HG02840 (cell line): ENCODE measurements at regions not wholly inside any gene's neighbourhood (a gene's known extent, or its start where the extent isn't known, plus 50 kb on each side); places are given as distances from the start of the nearest gene placed in this dataset.

Experiments used
- ATAC-seq: cut with Tn5 transposase; IDR thresholded peaks from one replicate; pipeline ENCODE4 v1.9.1; 2021; ENCODE audit warnings: mild to moderate bottlenecking, moderate library complexity, moderate number of reproducible peaks; ENCODE audit not compliant: unreplicated experiment, low FRiP score

DNA sequence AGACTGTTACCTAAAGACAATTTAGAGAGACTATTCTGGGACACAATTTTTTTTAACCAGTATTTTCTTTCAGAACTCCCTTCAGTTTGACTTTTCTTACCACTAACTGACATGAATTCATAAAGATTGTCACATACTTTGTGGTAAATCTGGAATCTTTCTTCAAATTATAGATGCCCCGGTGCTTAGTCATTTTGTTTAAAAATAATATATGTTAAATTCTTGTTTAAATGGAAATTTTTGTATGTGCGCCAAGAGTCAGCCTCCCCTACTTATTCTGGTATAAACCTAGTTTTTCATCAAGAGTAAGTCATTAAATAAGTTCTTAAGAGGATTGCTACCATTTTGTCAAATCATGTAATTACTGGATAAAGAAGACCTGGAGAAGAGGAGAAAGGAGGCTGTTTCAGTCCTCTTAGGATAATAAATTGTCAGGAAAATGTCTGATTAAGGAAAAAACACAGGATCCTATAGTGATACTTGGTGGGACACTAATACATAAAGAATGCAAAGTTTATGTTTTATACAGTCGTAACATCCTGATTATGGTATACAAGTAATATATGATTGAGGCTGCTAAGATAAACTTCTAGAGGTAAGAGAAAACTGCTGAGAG, 424.4 kb downstream of the PMP22 start:
- ATAC-seq = no peak

DNA sequence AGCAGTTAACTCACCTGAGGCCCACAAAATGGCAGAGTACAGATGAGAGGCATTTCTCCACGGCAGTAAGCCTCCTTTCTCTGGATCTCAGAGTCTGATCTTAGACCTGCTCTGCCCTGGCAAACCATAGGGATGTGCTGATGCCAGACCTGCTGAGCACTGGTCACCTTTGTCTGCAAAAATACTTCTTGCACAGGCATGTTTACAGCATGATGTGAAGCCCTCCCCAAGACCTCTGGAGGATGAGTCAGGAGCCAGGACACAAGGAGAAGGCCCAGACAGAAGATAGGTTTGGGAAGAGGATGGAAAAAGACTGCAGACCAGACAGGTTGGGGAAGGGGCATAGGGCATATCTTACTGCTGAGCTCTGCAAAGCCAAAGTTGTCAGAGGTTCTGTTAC, 426.6 kb downstream of the PMP22 start:
- no peak for ATAC-seq

DNA sequence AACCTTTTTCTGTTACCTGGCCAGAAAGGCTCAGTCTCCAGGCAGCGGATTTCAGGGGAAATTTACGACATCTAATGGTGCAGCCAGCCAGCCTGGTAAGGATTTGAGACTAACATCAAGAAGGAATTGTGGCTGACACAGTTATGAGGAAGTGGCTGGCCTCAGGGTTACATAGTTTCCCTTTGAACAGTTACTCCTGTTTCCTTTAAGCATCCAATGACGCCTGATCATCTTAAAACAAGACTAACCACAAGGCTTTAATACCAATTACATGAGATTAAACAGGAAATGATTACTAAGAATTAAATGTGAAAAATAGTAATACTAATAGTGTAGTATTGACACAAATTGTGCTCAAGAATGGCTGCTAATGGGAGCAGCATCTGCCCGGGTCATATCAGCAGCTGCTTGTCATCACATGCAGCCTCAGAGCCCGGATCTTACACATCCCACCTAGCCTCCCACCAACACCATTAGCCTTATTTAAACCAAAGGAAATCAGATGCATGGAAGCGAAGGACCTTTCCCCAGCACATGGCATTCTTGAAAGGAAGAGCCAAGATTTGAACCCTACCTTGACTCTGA, 431.8 kb downstream of the PMP22 start:
- ATAC-seq = no peak

- no peak for ATAC-seq
These were observed 433.6 kb downstream of the PMP22 start for GRCh38 chr17:14831491-14831890.

DNA sequence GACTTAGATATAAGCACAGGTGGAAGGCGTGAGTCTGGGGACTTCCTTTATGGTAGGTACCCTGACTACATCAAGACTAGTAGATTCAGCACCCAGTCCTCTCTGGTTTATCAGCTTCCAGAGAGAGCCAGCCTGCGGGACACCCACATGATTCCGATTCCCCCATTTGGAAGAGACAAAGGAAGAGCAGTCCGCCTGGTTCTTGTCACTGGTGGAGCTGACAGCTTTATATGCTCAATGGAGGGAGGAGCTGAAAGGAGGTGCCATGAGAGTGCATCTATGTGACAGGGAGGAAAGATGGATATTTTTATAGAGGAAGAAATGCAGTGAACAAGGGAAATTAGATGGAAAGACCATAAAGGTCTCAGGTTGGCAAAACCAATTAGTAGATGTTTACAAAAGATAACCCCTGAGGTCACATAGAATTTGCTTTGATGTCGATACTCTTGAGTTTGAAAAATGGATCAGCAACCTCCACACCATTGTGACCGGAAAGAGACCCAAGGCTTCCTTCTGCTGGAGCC, 437.7 kb downstream of the PMP22 start:
- ATAC-seq = no peak

- ATAC-seq = no peak
These were observed 438.8 kb downstream of the PMP22 start for GRCh38 chr17:14826358-14826757.

GRCh38 chr17:14818469-14818868, 446.7 kb downstream of the PMP22 start:
- ATAC-seq = no peak

DNA sequence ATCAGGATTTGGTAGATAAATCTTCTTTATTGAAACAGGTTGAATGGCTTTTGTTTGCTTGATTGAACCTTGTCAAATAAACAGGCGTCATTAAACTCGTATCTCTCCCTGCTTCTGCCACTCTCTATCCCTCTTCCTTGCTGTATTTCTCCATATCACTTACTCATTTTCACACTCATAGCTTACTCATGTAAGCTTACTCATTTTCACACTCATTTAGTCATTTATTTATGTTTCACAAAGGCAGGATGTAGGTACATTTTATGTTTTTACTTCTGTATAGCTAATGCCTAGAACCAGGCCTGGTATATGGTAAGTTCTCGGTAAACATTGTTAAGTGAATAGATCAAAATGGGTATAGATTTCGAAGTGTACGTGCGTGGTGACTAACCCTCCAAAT, 450.0 kb downstream of the PMP22 start:
- no peak for ATAC-seq

GRCh38 chr17:14813649-14814370, 451.3 kb downstream of the PMP22 start:
- ATAC-seq = no peak

- no peak for ATAC-seq
These were observed 456.7 kb downstream of the PMP22 start for GRCh38 chr17:14808425-14808824.

DNA sequence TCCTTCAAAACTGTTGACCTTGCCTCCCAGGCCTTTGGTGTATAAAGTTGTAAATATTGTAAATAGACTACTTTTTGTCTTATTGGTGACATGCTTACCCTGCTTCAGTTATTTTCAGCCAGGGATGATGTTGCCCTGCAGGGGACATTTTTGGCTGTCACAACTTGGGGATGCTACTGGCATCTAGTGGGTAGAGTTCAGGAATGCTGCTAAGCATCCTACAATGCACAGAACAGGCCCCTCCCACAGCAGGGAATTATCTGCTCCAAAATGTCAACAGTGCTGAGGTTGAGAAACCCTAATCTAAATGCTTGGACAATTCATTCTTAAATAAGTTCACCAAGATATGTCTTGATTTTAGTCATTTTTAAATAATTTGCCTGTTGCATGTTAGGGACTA, 459.8 kb downstream of the PMP22 start:
- ATAC-seq = no peak

DNA sequence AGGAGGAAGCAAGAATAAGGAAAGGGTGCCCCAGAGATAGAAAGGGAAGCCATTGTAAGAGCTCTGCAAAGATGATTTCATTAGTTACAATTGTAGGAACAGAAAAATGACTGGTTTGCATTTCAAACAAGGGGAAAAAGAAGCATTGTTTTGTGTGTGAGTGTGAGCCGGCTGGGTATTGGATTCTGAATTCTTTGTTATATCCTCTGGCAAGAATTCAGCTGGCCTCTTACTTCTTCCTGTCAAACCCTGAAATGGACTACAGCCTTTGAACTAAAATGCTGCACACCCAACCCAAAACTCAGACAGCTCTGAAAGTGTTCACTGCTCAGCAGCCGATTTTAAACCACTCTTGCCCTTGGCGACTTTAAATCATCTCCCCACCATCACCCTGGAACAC, 461.3 kb downstream of the PMP22 start:
- no peak for ATAC-seq

GRCh38 chr17:14797801-14798200, 467.3 kb downstream of the PMP22 start:
- no peak for ATAC-seq

- ATAC-seq = no peak
These were observed 468.1 kb downstream of the PMP22 start for GRCh38 chr17:14797021-14797420.

DNA sequence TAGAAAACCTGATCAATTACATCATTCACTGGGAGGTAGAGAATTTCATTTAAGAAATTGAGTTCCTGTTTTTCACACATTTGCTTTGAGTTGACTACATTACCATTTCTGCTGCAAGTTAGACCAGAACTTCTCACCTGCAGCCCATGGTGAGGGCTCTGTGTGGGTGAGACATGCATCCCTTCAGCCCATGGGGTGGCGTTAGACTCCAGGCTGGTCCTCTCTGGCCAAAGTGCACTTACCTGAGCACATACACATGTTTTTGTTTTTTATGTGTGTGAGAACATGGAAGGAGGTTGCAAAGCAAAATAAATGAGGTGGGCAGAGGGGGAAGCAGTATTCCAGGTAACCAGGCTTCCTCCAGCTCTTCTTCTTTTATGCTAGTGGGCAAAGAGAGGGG, 470.2 kb downstream of the PMP22 start:
- no peak for ATAC-seq

DNA sequence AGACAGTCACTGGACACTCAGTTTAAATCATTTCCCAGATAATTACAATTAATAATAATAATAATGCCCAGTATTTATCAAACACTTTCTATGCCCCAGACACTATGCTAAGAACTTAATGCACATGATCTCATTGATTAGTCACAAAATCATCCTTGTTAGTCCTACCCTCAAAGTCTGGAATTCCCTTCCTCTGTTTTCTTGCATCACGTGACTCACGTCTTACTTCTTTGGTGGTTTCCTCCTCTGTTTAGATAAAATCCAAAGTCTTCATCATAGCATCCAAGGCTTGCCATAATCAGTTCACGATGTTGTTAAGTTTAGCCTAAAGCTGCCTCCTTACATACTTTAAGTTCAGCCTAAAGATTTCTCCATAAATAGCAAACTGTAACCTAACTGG, 471.9 kb downstream of the PMP22 start:
- no peak for ATAC-seq

DNA sequence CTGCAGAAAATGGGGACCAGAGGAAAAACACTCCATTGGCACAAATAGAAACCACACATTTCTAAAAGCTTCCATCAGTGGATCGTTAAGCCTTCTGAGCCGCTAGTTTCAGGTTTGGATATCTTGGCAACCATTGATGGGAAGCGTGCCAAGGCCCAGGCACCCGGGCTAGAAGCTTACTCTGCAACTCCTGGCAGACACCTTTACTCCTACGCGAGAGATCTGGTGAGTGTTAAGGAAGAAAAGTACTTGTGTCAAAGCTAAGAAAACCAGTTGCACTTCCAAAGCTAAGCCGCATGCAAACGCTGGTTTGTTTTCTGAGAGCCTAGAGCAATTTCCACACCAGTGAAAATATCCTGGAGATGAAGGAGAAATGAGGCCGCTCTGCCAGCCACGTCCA, 472.4 kb downstream of the PMP22 start:
- ATAC-seq = no peak

GRCh38 chr17:14791221-14791620, 473.9 kb downstream of the PMP22 start:
- no peak for ATAC-seq

DNA sequence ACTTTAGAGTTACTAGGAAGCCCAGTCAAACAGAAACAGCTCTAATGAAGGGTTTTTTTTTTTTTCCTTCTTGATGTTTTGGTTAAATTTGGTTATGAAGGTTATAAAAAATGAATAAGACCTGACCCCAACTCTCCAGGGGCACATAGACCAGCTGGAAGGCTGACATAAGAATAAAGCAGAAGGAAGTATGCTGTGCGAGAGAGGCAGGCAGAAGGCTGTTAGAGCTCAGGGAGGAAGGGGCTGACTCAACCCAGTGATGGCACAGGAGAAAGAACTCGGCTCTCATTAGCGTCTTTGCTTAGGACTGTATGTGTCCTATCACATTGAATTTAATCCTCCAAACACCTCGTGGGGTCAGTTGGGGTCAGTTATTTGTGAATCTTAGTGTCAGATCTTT, 474.6 kb downstream of the PMP22 start:
- no peak for ATAC-seq

- no peak for ATAC-seq
These were observed 480.0 kb downstream of the PMP22 start for GRCh38 chr17:14784997-14785696.

- no peak for ATAC-seq
These were observed 480.2 kb downstream of the HS3ST3B1 start for GRCh38 chr17:14781123-14781522.
